Tibial nerve (tissue), 4 donors: ENCODE measurements at regions not wholly inside any gene's neighbourhood (a gene's known extent, or its start where the extent isn't known, plus 50 kb on each side); places are given as distances from the start of the nearest gene placed in this dataset.
A peak's percentile ranks its signal among the peaks of the same experiment; 100 is the strongest.

Experiments used
- EP300 ChIP-seq, 2 donors: sonication (generic); formaldehyde crosslinking; IDR thresholded peaks; one replicate each; pipeline ENCODE4 v1.6.1; 2017; ENCODE audit warnings: antibody characterized with exemption in 2 of 2, mild to moderate bottlenecking in 1 of 2
- POLR2A ChIP-seq, 2 donors: fragments of 450-650 bp; IDR thresholded peaks; one replicate each; pipeline ENCODE4 v1.6.1; 2017; ENCODE audit warnings: antibody characterized with exemption in 2 of 2, mild to moderate bottlenecking in 2 of 2, moderate library complexity in 2 of 2
- TF ChIP-seq, protein P1 (sequence below), 5 experiments: fragments of 200-600 bp in 3 of 5; fragments of 450-650 bp in 2 of 5; sonication (generic) in 3 of 5; IDR thresholded peaks; one replicate each; pipeline ENCODE4 v1.5.1; 2016 to 2019; ENCODE audit warnings: antibody characterized with exemption in 5 of 5, mild to moderate bottlenecking in 3 of 5, moderate library complexity in 2 of 5

GRCh38 chr4:181528570-181529184 is 714.5 kb upstream of the TENM3 start:
- no peak for TF ChIP-seq POLR2A (IDR thresholded peaks at IDR 0.05)
- TF ChIP-seq, protein P1, sequence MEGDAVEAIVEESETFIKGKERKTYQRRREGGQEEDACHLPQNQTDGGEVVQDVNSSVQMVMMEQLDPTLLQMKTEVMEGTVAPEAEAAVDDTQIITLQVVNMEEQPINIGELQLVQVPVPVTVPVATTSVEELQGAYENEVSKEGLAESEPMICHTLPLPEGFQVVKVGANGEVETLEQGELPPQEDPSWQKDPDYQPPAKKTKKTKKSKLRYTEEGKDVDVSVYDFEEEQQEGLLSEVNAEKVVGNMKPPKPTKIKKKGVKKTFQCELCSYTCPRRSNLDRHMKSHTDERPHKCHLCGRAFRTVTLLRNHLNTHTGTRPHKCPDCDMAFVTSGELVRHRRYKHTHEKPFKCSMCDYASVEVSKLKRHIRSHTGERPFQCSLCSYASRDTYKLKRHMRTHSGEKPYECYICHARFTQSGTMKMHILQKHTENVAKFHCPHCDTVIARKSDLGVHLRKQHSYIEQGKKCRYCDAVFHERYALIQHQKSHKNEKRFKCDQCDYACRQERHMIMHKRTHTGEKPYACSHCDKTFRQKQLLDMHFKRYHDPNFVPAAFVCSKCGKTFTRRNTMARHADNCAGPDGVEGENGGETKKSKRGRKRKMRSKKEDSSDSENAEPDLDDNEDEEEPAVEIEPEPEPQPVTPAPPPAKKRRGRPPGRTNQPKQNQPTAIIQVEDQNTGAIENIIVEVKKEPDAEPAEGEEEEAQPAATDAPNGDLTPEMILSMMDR (IDR thresholded peaks at IDR 0.05): peak; percentile 67 to 76 (median 71)
- TF ChIP-seq EP300 (IDR thresholded peaks at IDR 0.05): no peak
